ENCODE measurements at regions not wholly inside any gene's neighbourhood (a gene's known extent, or its start where the extent isn't known, plus 50 kb on each side); places are given as distances from the start of the nearest gene placed in this dataset.

DNA sequence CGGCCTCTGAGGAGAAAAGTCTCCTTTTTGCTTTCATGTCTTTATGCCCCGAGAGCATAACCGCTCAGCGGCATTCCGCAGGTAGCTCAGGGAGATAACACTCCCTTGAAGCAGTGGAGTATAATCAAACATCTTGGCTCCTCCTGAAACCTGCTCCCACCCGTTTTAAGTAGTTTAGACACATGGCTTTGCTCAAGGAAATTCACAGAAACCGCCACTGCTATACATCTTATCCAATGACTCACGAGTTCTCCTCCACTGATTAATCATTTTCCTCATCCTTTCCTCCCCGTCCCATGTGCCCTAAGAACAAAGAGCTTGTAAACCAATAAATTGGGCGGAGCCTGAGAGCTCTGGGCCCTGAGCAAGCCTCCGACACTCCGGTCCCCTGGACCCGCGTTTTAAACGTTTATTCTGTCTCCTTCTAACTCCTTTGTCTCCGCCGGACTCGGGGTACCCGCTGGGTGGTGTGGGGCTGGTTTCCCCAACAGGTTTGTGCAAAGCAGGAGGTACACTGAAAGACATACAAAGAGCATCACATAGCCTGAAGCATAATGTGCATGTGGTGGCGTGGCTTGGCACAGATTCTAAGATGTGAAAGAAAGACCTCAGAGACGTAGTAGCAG lies 401.2 kb downstream of the TLL1 start:
- no peaks in the 10 kb centered on the region for H3K9me3 ChIP-seq (ENCODE audit: control insufficient read depth, low read length)
- no peak overlapping the region for H3K27ac ChIP-seq (ENCODE audit: low read length)
- 80% methylated on average over 21 of the region's 21 CpGs for whole genome bisulfite sequencing
- intact Hi-C loops (cut with DNase I), result no loop called here
- ATAC-seq (no peak), DNase-seq (peak in 1 of 3 donors; percentile 17)
- no peaks in the 10 kb centered on the region for H3K27me3 ChIP-seq (ENCODE audit: control insufficient read depth, insufficient read depth)
- H3K4me1 ChIP-seq (ENCODE audit: control insufficient read depth, insufficient read depth, low read length), result no peaks in the 10 kb centered on the region
- H3K4me3 ChIP-seq (ENCODE audit: low read length), result no peak overlapping the region

DNA sequence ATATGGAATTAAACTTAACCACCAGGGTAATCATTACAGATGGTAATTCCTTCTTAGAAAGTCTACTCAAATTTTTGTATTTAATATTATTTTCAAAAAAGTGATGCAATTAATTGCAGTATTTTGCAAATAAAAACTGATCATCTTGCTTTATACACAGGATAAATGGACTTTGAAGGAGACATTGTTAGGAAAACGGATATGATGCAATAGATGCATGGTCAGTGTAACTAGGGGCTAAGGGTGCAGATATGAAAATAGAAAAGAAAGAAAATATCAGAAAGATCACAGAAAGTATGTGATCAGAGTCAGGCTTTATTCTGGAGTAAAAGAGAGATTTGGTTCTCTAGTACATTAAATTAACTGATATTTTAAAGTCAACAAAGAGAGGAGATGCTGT lies 401.7 kb downstream of the TLL1 start:
- Histone ChIP-seq H3K4me1 (ENCODE audit: control insufficient read depth, insufficient read depth, low read length) (no peaks in the 10 kb centered on the region), H3K27me3 (ENCODE audit: control insufficient read depth, insufficient read depth) (no peaks in the 10 kb centered on the region), H3K27ac (ENCODE audit: low read length) (no peak overlapping the region), H3K9me3 (ENCODE audit: control insufficient read depth, low read length) (no peaks in the 10 kb centered on the region), H3K4me3 (ENCODE audit: low read length) (no peak overlapping the region)
- 71% methylated on average over 1 of the region's 1 CpG for WGBS
- intact Hi-C loops (cut with DNase I), result no loop called here
- ATAC-seq (no peak), DNase-seq (no peak)

DNA sequence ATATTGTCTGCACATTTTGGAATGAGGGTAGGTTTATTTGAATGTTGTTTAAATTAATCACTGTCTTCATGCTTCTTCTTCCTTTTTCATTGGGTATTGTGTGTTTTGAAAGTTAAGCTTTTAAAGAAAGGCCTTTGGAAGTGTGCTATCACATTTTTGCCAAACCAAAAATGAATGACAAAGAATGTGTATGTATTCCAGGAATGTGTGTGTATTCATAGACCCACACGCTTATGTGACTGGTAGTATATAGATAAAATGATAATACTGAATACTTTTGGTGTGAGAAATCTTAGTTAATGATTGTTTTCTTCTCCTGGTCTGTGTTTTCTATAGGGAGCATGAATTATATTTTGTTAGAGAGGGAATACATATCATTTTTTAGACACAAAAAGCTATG lies 404.4 kb downstream of the TLL1 start:
- no peak for ATAC-seq
- no peak overlapping the region for H3K27ac ChIP-seq (ENCODE audit: low read length)
- 34% methylated on average over 1 of the region's 1 CpG for WGBS
- H3K27me3 ChIP-seq (ENCODE audit: control insufficient read depth, insufficient read depth), result no peaks in the 10 kb centered on the region
- no peak overlapping the region for H3K4me3 ChIP-seq (ENCODE audit: low read length)
- H3K4me1 ChIP-seq (ENCODE audit: control insufficient read depth, insufficient read depth, low read length), result no peaks in the 10 kb centered on the region
- intact Hi-C loops (cut with DNase I), result no loop called here
- DNase-seq, result no peak
- no peaks in the 10 kb centered on the region for H3K9me3 ChIP-seq (ENCODE audit: control insufficient read depth, low read length)

DNA sequence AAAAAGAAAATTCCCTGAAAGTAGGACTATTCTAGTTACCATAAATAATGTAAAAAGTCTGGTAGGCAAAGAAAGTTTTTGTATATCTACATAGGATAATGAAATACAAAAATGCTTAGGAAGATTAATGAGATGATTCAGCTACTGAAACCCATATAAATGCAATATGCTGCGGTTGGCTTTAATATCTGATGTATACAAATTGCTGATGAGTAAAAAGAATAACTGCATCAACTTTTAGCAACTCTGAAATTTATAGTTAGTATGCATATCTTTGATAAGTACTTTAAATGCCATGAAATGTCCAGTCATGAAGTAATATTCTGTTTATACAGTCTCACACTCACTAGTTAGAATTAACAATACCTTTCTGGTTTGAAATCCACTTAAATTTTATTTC lies 404.8 kb downstream of the TLL1 start:
- WGBS, result 73% methylated on average over 1 of the region's 1 CpG

DNA sequence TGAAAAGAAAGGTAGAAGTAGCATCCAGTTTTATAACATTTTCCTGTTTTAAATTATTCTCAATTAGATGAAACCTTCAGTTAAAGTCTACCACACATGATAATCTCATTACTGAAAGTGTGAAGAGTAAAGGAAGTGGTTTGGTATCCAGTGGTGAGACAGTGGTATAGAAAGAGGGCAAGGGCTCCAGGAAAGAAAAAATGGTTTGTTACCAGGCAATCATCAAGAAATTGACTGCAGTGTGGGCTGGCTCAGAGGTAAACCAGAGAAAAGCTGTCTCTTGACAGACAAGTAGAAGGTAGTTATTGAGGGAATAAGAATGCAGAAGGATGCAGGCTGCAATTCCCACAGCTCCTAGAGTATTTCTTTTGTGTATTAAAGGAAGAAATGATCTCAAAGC lies 406.2 kb downstream of the TLL1 start:
- no peaks in the 10 kb centered on the region for H3K4me1 ChIP-seq (ENCODE audit: control insufficient read depth, insufficient read depth, low read length)
- intact Hi-C loops (cut with DNase I), result no loop called here
- DNase-seq (no peak), ATAC-seq (no peak)
- H3K27me3 ChIP-seq (ENCODE audit: control insufficient read depth, insufficient read depth), result no peaks in the 10 kb centered on the region
- H3K4me3 ChIP-seq (ENCODE audit: low read length), result no peak overlapping the region
- H3K9me3 ChIP-seq (ENCODE audit: control insufficient read depth, low read length), result no peaks in the 10 kb centered on the region
- H3K27ac ChIP-seq (ENCODE audit: low read length), result no peak overlapping the region

More for the DNA sequence above, 404.8 kb downstream of the TLL1 start:
- intact Hi-C loops (cut with DNase I), result no loop called here
- Histone ChIP-seq H3K27me3 (ENCODE audit: control insufficient read depth, insufficient read depth) (no peaks in the 10 kb centered on the region), H3K9me3 (ENCODE audit: control insufficient read depth, low read length) (no peaks in the 10 kb centered on the region), H3K4me1 (ENCODE audit: control insufficient read depth, insufficient read depth, low read length) (no peaks in the 10 kb centered on the region), H3K27ac (ENCODE audit: low read length) (no peak overlapping the region), H3K4me3 (ENCODE audit: low read length) (no peak overlapping the region)
- DNase-seq, result no peak
- ATAC-seq, result no peak

DNA sequence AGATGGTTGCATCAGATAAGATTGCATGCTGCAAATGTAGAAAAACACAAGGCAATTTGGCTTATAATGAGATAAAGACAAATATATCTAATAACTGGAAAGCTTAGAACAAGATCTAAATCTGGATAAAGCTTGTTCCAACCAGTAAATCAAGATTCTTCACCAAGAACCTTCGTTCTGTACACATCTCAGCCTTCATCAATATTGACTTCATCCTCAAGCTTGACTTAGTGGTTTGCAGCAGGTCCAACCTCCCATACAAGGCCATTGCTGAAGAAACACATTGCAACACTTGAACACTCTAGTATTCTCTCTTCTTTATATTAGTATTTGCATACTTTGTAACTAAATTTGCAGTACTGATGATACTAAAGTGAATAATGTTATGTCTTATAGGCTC lies 407.6 kb downstream of the TLL1 start:
- Histone ChIP-seq H3K4me1 (ENCODE audit: control insufficient read depth, insufficient read depth, low read length) (no peaks in the 10 kb centered on the region), H3K27ac (ENCODE audit: low read length) (no peak overlapping the region), H3K4me3 (ENCODE audit: low read length) (no peak overlapping the region), H3K9me3 (ENCODE audit: control insufficient read depth, low read length) (no peaks in the 10 kb centered on the region), H3K27me3 (ENCODE audit: control insufficient read depth, insufficient read depth) (no peaks in the 10 kb centered on the region)
- ATAC-seq (no peak), DNase-seq (no peak)
- 56% methylated on average over 1 of the region's 1 CpG for WGBS
- intact Hi-C loops (cut with DNase I), result no loop called here

DNA sequence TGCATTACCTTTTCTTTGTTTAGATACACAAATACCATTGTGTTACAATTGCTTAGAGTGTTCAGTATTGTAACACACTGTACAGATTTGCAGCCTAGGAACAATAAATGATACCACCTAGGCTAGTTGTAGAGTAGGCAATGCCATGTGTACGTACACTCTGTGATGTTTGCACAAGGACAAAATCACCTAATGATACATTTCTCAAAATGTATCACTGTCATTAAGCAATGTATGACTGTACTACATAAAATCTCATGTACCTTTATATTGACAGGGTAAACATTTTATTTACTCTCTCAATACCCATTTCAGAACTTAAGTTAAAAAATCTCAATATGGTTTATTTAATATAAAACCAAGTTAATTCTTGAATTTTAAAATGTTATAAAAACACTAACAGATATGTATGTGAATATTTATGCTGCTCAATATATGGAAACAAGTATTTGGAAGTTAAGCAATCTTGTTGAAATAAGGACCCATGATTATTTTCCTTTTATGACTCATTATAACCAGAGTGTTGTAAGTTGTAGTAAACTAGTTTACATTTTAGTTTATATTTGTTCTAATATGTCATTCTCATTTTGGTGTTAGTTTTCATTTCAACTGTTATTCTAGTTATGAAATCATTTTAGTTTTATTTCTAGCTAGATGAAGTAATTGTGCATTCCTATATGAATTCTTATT lies 409.2 kb downstream of the TLL1 start:
- no peak overlapping the region for H3K4me3 ChIP-seq (ENCODE audit: low read length)
- DNase-seq, result no peak
- H3K27me3 ChIP-seq (ENCODE audit: control insufficient read depth, insufficient read depth), result no peaks in the 10 kb centered on the region
- H3K9me3 ChIP-seq (ENCODE audit: control insufficient read depth, low read length), result no peaks in the 10 kb centered on the region
- intact Hi-C loops (cut with DNase I), result no loop called here
- no peak for ATAC-seq
- no peak overlapping the region for H3K27ac ChIP-seq (ENCODE audit: low read length)
- WGBS, result 0% methylated on average over 1 of the region's 1 CpG
- no peaks in the 10 kb centered on the region for H3K4me1 ChIP-seq (ENCODE audit: control insufficient read depth, insufficient read depth, low read length)

DNA sequence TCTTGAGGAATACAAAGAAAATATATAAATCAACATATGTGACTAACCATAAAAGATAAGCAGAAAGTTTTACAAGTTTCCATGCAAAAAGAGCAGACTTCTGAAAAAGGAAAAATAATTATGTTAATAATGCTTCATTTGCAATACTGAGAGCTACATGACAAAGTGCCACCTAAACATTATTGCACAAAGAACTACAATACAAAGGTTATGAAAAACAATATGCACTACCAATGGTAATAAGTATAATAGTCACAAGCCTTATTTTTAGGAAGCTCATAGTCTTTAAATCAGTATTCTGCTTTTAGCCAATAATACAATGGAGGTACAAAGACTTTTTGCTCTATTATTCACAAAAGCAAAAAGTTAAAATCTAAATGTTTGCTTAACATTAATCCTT lies 411.2 kb downstream of the TLL1 start:
- intact Hi-C loops (cut with DNase I), result no loop called here

DNA sequence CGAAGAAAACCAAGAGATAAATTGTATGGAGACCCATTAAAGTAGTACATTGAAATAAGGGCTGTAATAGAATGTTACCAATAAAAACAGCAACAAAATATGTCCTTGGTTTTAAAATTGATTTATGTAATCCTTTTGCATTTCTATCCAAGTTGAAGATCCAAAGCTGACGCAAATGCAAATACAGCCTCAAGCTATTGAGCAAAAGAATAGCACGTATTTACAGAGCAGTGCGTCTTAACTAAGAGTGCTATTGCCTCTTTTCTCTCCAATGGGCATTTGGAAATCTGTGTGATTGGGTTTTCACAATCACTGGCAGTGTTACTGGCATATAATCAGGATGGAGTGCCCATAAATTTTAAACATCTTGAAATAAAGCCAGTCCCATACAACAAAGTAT lies 417.4 kb downstream of the TLL1 start:
- Histone ChIP-seq H3K27ac (ENCODE audit: low read length) (no peak overlapping the region), H3K27me3 (ENCODE audit: control insufficient read depth, insufficient read depth) (no peaks in the 10 kb centered on the region), H3K4me1 (ENCODE audit: control insufficient read depth, insufficient read depth, low read length) (no peaks in the 10 kb centered on the region), H3K9me3 (ENCODE audit: control insufficient read depth, low read length) (no peaks in the 10 kb centered on the region), H3K4me3 (ENCODE audit: low read length) (no peak overlapping the region)
- DNase-seq, result no peak
- intact Hi-C loops (cut with DNase I), result no loop called here
- no peak for ATAC-seq
- 62% methylated on average over 4 of the region's 4 CpGs for WGBS

More for the DNA sequence above, 411.2 kb downstream of the TLL1 start:
- ATAC-seq, result no peak
- H3K27me3 ChIP-seq (ENCODE audit: control insufficient read depth, insufficient read depth), result no peaks in the 10 kb centered on the region
- no peak for DNase-seq
- no peaks in the 10 kb centered on the region for H3K4me1 ChIP-seq (ENCODE audit: control insufficient read depth, insufficient read depth, low read length)
- H3K9me3 ChIP-seq (ENCODE audit: control insufficient read depth, low read length), result no peaks in the 10 kb centered on the region
- no peak overlapping the region for H3K27ac ChIP-seq (ENCODE audit: low read length)
- no peak overlapping the region for H3K4me3 ChIP-seq (ENCODE audit: low read length)

DNA sequence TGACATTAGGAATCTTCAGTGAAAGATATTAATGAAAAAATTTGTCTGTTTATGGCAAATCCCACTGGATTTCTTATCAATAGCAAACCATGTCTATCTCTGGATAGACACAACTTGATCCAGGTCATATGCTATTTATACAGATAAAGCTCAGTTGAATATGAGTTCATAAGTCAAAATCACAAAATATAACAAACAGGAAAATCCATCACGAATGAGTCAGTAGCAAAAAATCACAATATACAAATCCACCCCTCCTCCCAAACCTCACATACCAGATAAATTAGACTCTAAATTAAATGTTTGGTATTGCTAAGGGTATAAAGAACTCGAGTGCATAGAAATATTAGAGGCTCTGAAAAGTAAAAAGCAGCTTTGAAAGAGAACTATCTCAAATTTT lies 420.5 kb downstream of the TLL1 start:
- ATAC-seq (no peak), DNase-seq (no peak)
- Histone ChIP-seq H3K27me3 (ENCODE audit: control insufficient read depth, insufficient read depth) (no peaks in the 10 kb centered on the region), H3K27ac (ENCODE audit: low read length) (no peak overlapping the region), H3K4me3 (ENCODE audit: low read length) (no peak overlapping the region), H3K4me1 (ENCODE audit: control insufficient read depth, insufficient read depth, low read length) (no peaks in the 10 kb centered on the region), H3K9me3 (ENCODE audit: control insufficient read depth, low read length) (no peaks in the 10 kb centered on the region)
- 20% methylated on average over 2 of the region's 2 CpGs for WGBS
- intact Hi-C loops (cut with DNase I), result no loop called here

DNA sequence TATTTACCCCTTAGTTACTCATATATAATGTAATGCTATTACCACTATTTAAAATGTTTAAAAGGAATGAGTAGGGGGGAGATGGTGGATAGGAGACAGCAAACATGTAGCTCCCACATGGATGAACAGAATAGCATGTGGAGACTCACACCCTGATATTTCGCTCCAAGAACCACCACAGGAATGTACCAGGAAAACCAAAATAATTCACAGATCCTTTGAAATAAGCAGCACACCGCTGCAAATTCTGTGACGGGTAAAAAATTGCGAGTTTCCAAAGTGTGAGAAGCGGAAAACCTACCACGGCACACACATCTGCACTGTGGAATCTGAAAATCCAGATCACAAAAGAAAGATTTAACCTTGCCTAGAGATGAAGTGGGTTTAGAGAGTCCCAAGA lies 428.2 kb downstream of the TLL1 start:
- Histone ChIP-seq H3K9me3 (ENCODE audit: control insufficient read depth, low read length) (no peaks in the 10 kb centered on the region), H3K4me3 (ENCODE audit: low read length) (no peak overlapping the region), H3K4me1 (ENCODE audit: control insufficient read depth, insufficient read depth, low read length) (no peaks in the 10 kb centered on the region), H3K27me3 (ENCODE audit: control insufficient read depth, insufficient read depth) (no peaks in the 10 kb centered on the region), H3K27ac (ENCODE audit: low read length) (no peak overlapping the region)
- intact Hi-C loops (cut with DNase I), result no loop called here
- no peak for DNase-seq
- ATAC-seq, result no peak
- WGBS, result 92% methylated on average over 6 of the region's 6 CpGs

DNA sequence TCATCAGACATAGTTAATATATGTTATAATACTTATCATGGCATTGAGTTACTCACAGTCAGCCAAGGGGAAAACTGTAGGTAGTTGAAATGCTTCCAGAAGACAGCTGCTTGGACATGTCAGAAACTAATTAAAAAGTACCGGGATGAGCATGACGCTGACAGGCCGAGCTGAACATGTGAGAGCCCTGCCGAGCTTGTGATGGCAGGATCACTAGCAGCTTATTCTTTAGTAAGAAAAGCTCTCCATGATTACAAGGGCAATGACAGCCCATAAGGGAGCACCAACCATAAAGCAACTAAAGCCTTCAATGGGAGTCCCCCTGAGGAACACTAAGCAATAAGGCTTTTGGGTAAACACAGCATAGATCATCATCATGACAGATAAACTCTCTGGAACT lies 435.6 kb downstream of the TLL1 start:
- 79% methylated on average over 4 of the region's 4 CpGs for WGBS
- Histone ChIP-seq H3K4me1 (ENCODE audit: control insufficient read depth, insufficient read depth, low read length) (no peaks in the 10 kb centered on the region), H3K4me3 (ENCODE audit: low read length) (no peak overlapping the region), H3K9me3 (ENCODE audit: control insufficient read depth, low read length) (no peaks in the 10 kb centered on the region), H3K27me3 (ENCODE audit: control insufficient read depth, insufficient read depth) (no peaks in the 10 kb centered on the region), H3K27ac (ENCODE audit: low read length) (no peak overlapping the region)
- DNase-seq, result no peak
- no peak for ATAC-seq
- intact Hi-C loops (cut with DNase I), result no loop called here
